Endothelial cell of umbilical vein (primary cell): ENCODE measurements at regions not wholly inside any gene's neighbourhood (a gene's known extent, or its start where the extent isn't known, plus 50 kb on each side); places are given as distances from the start of the nearest gene placed in this dataset.

Experiments used
- BruUV-seq: library from RNA; stranded (reverse); fragments of 400-500 nt; replicated peaks from 2 replicates; lab custom pipeline; 2021; lab: Mats Ljungman, UMichigan
- CTCF ChIA-PET: fragments of 300-600, 350-600 bp; sonication (Branson Sonifier 250); formaldehyde crosslinking; loops from one replicate; lab custom pipeline; 2021; ENCODE audit warnings: antibody characterized with exemption, inconsistent platforms; lab: Charles Lee
- POLR2A ChIA-PET: fragments of 300-600, 350-600 bp; sonication (Branson Sonifier 250); formaldehyde crosslinking; loops from one replicate; lab custom pipeline; 2021; ENCODE audit warnings: antibody characterized with exemption, inconsistent platforms; lab: Charles Lee
- DNase-seq: peaks from one replicate; pipeline ENCODE4 v3.0.0-alpha.2; 2011; ENCODE audit warnings: low read depth, low spot score
- FAIRE-seq: peaks from 2 replicates; lab custom pipeline; 2011; peaks lifted over from hg19 to GRCh38; lab: Jason Lieb, UNC
- H2AFZ ChIP-seq: 2 replicates; pipeline ENCODE4 v1.6.0; 2012; ENCODE audit warnings: low read depth, low read length, control low read depth, inconsistent platforms
- H3K27ac ChIP-seq: 2 replicates; pipeline ENCODE4 v1.5.1; 2011; ENCODE audit warnings: low read depth, mild to moderate bottlenecking, control low read depth, low read length, moderate library complexity; ENCODE audit not compliant: insufficient read depth
- H3K27me3 ChIP-seq, 2 experiments: 2 replicates each; pipeline versions ENCODE4 v1.6.0 to v1.6.1; 2011; ENCODE audit warnings: low read length in 2 of 2, mixed read lengths in 1 of 2; ENCODE audit not compliant: control insufficient read depth in 2 of 2, insufficient read depth in 2 of 2
- H3K36me3 ChIP-seq, 2 experiments: 2 replicates in 1 of 2; 3 replicates in 1 of 2; pipeline ENCODE4 v1.5.1; 2011; ENCODE audit warnings: low read length in 2 of 2, mild to moderate bottlenecking in 1 of 2, moderate library complexity in 1 of 2; ENCODE audit not compliant: control insufficient read depth in 2 of 2, insufficient read depth in 2 of 2; ENCODE audit errors: extremely low read depth in 1 of 2
- H3K4me1 ChIP-seq: 3 replicates; pipeline ENCODE4 v1.5.1; 2011; ENCODE audit warnings: mild to moderate bottlenecking, low read length; ENCODE audit not compliant: control insufficient read depth, insufficient read depth; ENCODE audit errors: extremely low read depth
- H3K4me2 ChIP-seq: 2 replicates; pipeline ENCODE4 v1.6.1; 2011; ENCODE audit warnings: low read length, control low read depth, mixed read lengths; ENCODE audit not compliant: insufficient read depth
- H3K4me3 ChIP-seq, 3 experiments: fragments of 200-600 bp in 1 of 3; sonication (generic), shearing (Covaris generic) in 1 of 3; replicated peaks in 1 of 3; 2 replicates each; pipeline ENCODE4 v1.5.1; 2011 to 2016; ENCODE audit warnings: control low read depth in 3 of 3, low read length in 3 of 3, mild to moderate bottlenecking in 2 of 3, inconsistent platforms in 1 of 3, low read depth in 1 of 3, moderate library complexity in 1 of 3; ENCODE audit not compliant: insufficient read depth in 1 of 3
- H3K79me2 ChIP-seq: 2 replicates; pipeline ENCODE4 v1.6.0; 2012; ENCODE audit warnings: low read length, inconsistent platforms; ENCODE audit not compliant: control insufficient read depth, insufficient read depth
- H3K9ac ChIP-seq: replicated peaks from 2 replicates; pipeline ENCODE3; 2011; ENCODE audit warnings: low read length, control low read depth; ENCODE audit not compliant: insufficient read depth; ENCODE audit errors: extremely low read depth
- H3K9me1 ChIP-seq: replicated peaks from 3 replicates; pipeline ENCODE4 v1.6.0; 2011; ENCODE audit warnings: mild to moderate bottlenecking, low read length; ENCODE audit not compliant: control insufficient read depth, insufficient read depth; ENCODE audit errors: extremely low read depth
- H3K9me3 ChIP-seq: replicated peaks from 2 replicates; pipeline ENCODE4 v1.5.1; 2012; ENCODE audit warnings: low read length, inconsistent platforms; ENCODE audit not compliant: control insufficient read depth, insufficient read depth
- H4K20me1 ChIP-seq: replicated peaks from 2 replicates; pipeline ENCODE3; 2011; ENCODE audit warnings: mild to moderate bottlenecking, low read length; ENCODE audit not compliant: control insufficient read depth, insufficient read depth; ENCODE audit errors: extremely low read depth
- EZH2 ChIP-seq: IDR thresholded peaks from 2 replicates; pipeline ENCODE4 v1.6.1; 2012; ENCODE audit warnings: borderline replicate concordance, low read depth, mild to moderate bottlenecking, moderate library complexity, low read length, inconsistent platforms; ENCODE audit not compliant: severe bottlenecking
- FOS ChIP-seq: IDR thresholded peaks from 2 replicates; pipeline ENCODE4 v1.6.1; 2011; ENCODE audit warnings: mild to moderate bottlenecking, low read length, moderate library complexity, borderline replicate concordance; ENCODE audit not compliant: insufficient read depth
- GATA2 ChIP-seq: IDR thresholded peaks from 2 replicates; pipeline ENCODE4 v1.7.0; 2011; ENCODE audit warnings: low read depth, mild to moderate bottlenecking, moderate library complexity, mixed read lengths, low read length; ENCODE audit not compliant: insufficient read length, insufficient read depth
- JUN ChIP-seq: IDR thresholded peaks from 2 replicates; pipeline ENCODE4 v1.6.1; 2011; ENCODE audit warnings: borderline replicate concordance, low read depth; ENCODE audit not compliant: insufficient read length, insufficient read depth
- MYC ChIP-seq: IDR thresholded peaks from one replicate; pipeline ENCODE4 v1.6.1; 2011; ENCODE audit warnings: mild to moderate bottlenecking, low read depth, low read length
- POLR2A ChIP-seq: IDR thresholded peaks from 2 replicates; pipeline ENCODE4 v1.6.1; 2012; ENCODE audit warnings: low read depth, mild to moderate bottlenecking, control low read depth, low read length
- POLR2AphosphoS5 ChIP-seq: IDR thresholded peaks from 2 replicates; pipeline ENCODE4 v1.6.1; 2012; ENCODE audit warnings: low read depth, mild to moderate bottlenecking, control low read depth, low read length, moderate library complexity; ENCODE audit not compliant: insufficient read depth
- dilution Hi-C: fragments of 300-500 bp; cut with MboI; formaldehyde crosslinking; loops from one replicate; pipeline ENCODE4 v1.15.0; 2019; ENCODE audit warnings: low sequenced_read_pairs; ENCODE audit not compliant: extremely low pct_ligation_motif_present
- intact Hi-C: fragments of 100-400 bp; cut with micrococcal nuclease; formaldehyde crosslinking; loops from one replicate; pipeline ENCODE4 v1.10.0; 2022
- TF ChIP-seq, protein P1 (sequence below), 2 donors: IDR thresholded peaks; 1 replicate in 1 of 2; 2 replicates in 1 of 2; pipeline ENCODE4 v1.5.1; 2011; ENCODE audit warnings: low read length in 2 of 2, mild to moderate bottlenecking in 2 of 2, moderate library complexity in 2 of 2, control low read depth in 1 of 2, inconsistent platforms in 1 of 2, low read depth in 1 of 2; ENCODE audit not compliant: insufficient read depth in 1 of 2; ENCODE audit errors: extremely low read depth in 1 of 2
- TF ChIP-seq, protein P2 (sequence below): IDR thresholded peaks from 2 replicates; pipeline ENCODE4 v1.6.1; 2011; ENCODE audit not compliant: insufficient read depth, insufficient read length

DNA sequence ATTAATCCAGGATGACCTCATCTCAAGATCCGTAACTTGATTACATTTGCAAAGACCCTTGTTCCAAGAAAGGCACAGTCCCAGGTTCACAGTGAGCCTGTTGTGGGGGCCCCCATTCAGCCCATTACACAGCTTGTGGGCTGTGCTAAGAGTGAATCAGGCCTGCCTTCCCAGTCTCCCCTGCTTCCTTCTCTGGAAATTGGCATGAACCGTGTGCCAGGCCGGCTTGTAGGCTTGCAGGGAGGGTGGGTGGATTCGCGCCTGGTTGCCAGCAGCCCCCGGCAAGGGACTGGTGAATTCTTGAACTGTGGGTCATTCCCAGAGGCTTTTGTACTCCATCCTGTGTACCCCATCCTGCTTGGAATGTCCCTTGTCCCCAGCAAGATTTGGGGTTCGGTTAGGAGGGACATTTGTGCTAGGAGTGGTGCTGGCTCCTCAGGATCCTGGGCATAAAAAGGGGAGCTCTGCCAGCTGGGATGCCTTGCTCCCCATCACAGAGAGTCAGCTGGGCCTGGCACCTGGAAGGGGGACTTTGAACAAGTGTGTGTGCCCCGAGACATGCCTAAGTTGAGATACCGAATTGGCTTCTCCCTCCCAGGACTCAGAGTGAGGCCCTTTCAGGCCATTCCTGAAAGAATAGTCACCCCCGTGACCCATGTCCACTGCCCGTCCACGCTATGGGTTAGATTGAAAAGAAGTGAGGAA is 818.2 kb downstream of the BRD1 start:
- Histone ChIP-seq H4K20me1 (no peaks in the 10 kb centered on the region), H3K4me2 (no peak overlapping the region), H3K9me3 (peaks cover 16% of the 10 kb centered on the region), H3K9me1 (no peaks in the 10 kb centered on the region), H3K27ac (no peak overlapping the region), H3K36me3 (no peaks in the 10 kb centered on the region), H3K27me3 (no peaks in the 10 kb centered on the region), H2AFZ (no peak overlapping the region), H3K9ac (no peak overlapping the region), H3K4me3 (no peak overlapping the region), H3K4me1 (no peaks in the 10 kb centered on the region), H3K79me2 (no peaks in the 10 kb centered on the region)
- no TSS peak for BruUV-seq
- ChIA-PET CTCF (no interaction called here), POLR2A (no interaction called here)
- TF ChIP-seq, protein P1, sequence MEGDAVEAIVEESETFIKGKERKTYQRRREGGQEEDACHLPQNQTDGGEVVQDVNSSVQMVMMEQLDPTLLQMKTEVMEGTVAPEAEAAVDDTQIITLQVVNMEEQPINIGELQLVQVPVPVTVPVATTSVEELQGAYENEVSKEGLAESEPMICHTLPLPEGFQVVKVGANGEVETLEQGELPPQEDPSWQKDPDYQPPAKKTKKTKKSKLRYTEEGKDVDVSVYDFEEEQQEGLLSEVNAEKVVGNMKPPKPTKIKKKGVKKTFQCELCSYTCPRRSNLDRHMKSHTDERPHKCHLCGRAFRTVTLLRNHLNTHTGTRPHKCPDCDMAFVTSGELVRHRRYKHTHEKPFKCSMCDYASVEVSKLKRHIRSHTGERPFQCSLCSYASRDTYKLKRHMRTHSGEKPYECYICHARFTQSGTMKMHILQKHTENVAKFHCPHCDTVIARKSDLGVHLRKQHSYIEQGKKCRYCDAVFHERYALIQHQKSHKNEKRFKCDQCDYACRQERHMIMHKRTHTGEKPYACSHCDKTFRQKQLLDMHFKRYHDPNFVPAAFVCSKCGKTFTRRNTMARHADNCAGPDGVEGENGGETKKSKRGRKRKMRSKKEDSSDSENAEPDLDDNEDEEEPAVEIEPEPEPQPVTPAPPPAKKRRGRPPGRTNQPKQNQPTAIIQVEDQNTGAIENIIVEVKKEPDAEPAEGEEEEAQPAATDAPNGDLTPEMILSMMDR (IDR thresholded peaks at IDR 0.05; ENCODE audit: extremely low read depth in 1 of 2, insufficient read depth in 1 of 2, low read depth in 1 of 2, low read length in 2 of 2) = no peak
- no peak for TF ChIP-seq POLR2AphosphoS5
- no peak for TF ChIP-seq POLR2A
- no peak for TF ChIP-seq JUN
- no peak for TF ChIP-seq MYC
- TF ChIP-seq EZH2 = no peak
- TF ChIP-seq, protein P2, sequence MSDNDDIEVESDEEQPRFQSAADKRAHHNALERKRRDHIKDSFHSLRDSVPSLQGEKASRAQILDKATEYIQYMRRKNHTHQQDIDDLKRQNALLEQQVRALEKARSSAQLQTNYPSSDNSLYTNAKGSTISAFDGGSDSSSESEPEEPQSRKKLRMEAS = no peak
- TF ChIP-seq GATA2 = no peak
- TF ChIP-seq FOS = no peak
- FAIRE-seq (no peak), DNase-seq (no peak)
- intact Hi-C loops = no loop called here
- dilution Hi-C loops = no loop called here
